Keratinocyte (primary cell): ENCODE measurements at regions not wholly inside any gene's neighbourhood (a gene's known extent, or its start where the extent isn't known, plus 50 kb on each side); places are given as distances from the start of the nearest gene placed in this dataset.

ENCODE experiments used
- DNase-seq: peaks from one replicate; pipeline ENCODE4 v3.0.0-alpha.2; 2011; ENCODE audit warnings: low read depth, missing footprints, low spot score
- FAIRE-seq: peaks from 2 replicates; lab custom pipeline; 2011; peaks lifted over from hg19 to GRCh38; lab: Jason Lieb, UNC
- H2AFZ ChIP-seq: 2 replicates; pipeline ENCODE4 v1.6.0; 2012; ENCODE audit warnings: low read length, control low read depth, inconsistent platforms; ENCODE audit not compliant: control insufficient read depth
- H3K27ac ChIP-seq: 2 replicates; pipeline ENCODE4 v1.5.1; 2011; ENCODE audit warnings: low read length; ENCODE audit not compliant: control insufficient read depth, insufficient read depth
- H3K27me3 ChIP-seq: 3 replicates; pipeline ENCODE4 v1.6.0; 2011; ENCODE audit warnings: low read length; ENCODE audit not compliant: control insufficient read depth, insufficient read depth; ENCODE audit errors: extremely low read depth
- H3K36me3 ChIP-seq, 2 experiments: 2 replicates in 1 of 2; 3 replicates in 1 of 2; pipeline ENCODE4 v1.5.1; 2011; ENCODE audit warnings: low read length in 2 of 2, mild to moderate bottlenecking in 1 of 2; ENCODE audit not compliant: control insufficient read depth in 2 of 2, insufficient read depth in 2 of 2; ENCODE audit errors: extremely low read depth in 1 of 2
- H3K4me1 ChIP-seq: 3 replicates; pipeline ENCODE4 v1.5.1; 2011; ENCODE audit warnings: low read length; ENCODE audit not compliant: control insufficient read depth, insufficient read depth; ENCODE audit errors: extremely low read depth
- H3K4me2 ChIP-seq: 3 replicates; pipeline ENCODE4 v1.6.0; 2011; ENCODE audit warnings: low read depth, low read length; ENCODE audit not compliant: control insufficient read depth, insufficient read depth; ENCODE audit errors: extremely low read depth
- H3K4me3 ChIP-seq, 3 experiments: fragments of 200-600 bp in 1 of 3; sonication (generic) in 1 of 3; 2 replicates in 2 of 3; 3 replicates in 1 of 3; pipeline ENCODE4 v1.5.1; 2011 to 2016; ENCODE audit warnings: low read length in 3 of 3, mild to moderate bottlenecking in 3 of 3, control low read depth in 2 of 3, inconsistent platforms in 1 of 3, low read depth in 1 of 3, mixed read lengths in 1 of 3, mixed run types in 1 of 3, moderate library complexity in 1 of 3; ENCODE audit not compliant: control insufficient read depth in 2 of 3, insufficient read depth in 2 of 3; ENCODE audit errors: extremely low read depth in 1 of 3
- H3K79me2 ChIP-seq: 2 replicates; pipeline ENCODE4 v1.6.0; 2012; ENCODE audit warnings: low read length; ENCODE audit not compliant: control insufficient read depth, insufficient read depth
- H3K9ac ChIP-seq: 3 replicates; pipeline ENCODE4 v1.6.0; 2011; ENCODE audit warnings: low read length; ENCODE audit not compliant: control insufficient read depth, insufficient read depth; ENCODE audit errors: extremely low read depth
- H3K9me1 ChIP-seq: 3 replicates; pipeline ENCODE4 v1.6.0; 2011; ENCODE audit warnings: low read length; ENCODE audit not compliant: control insufficient read depth, insufficient read depth; ENCODE audit errors: extremely low read depth
- H3K9me3 ChIP-seq: 2 replicates; pipeline ENCODE4 v1.5.1; 2012; ENCODE audit warnings: low read depth, low read length; ENCODE audit not compliant: control insufficient read depth
- H4K20me1 ChIP-seq: 3 replicates; pipeline ENCODE4 v1.6.0; 2011; ENCODE audit warnings: low read length; ENCODE audit not compliant: control insufficient read depth, insufficient read depth; ENCODE audit errors: extremely low read depth
- EZH2 ChIP-seq: IDR thresholded peaks from one replicate; pipeline ENCODE4 v1.6.1; 2012; ENCODE audit warnings: inconsistent platforms, mild to moderate bottlenecking, low read length, moderate library complexity
- dilution Hi-C: fragments of 300-500 bp; cut with MboI; formaldehyde crosslinking; loops from one replicate; pipeline ENCODE4 v1.7.0; 2020; ENCODE audit warnings: low sequenced_read_pairs; ENCODE audit not compliant: extremely low pct_ligation_motif_present
- TF ChIP-seq, protein P1 (sequence below), 3 experiments: IDR thresholded peaks in 1 of 3; conservative IDR thresholded peaks in 1 of 3; optimal IDR thresholded peaks in 1 of 3; 2 replicates in 2 of 3; 3 replicates in 1 of 3; pipeline versions ENCODE3 to v1.5.1; 2011; ENCODE audit warnings: low read length in 3 of 3, mild to moderate bottlenecking in 3 of 3, moderate library complexity in 2 of 3, control low read depth in 1 of 3, inconsistent platforms in 1 of 3; ENCODE audit not compliant: insufficient read depth in 2 of 3; ENCODE audit errors: extremely low read depth in 1 of 3

DNA sequence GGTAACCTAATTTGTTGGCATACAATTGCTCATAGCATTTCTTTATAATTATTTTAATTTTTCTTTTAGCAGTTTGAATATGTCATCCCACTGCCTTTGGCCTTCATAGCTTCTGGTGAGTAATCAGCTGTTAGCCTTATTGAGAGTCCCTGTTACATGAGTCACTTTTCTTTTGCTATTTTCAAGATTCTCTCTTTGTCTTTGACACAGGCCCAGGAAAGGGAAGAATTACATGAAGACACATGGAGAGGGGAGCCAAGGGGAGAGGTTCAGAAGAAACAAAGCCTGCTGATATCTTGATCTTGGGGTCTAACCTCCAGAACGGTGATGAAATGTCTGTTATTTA is 418.2 kb downstream of the METTL15 start:
- Histone ChIP-seq H3K4me2 (no peak overlapping the region), H2AFZ (no peak overlapping the region), H3K36me3 (no peaks in the 10 kb centered on the region), H3K9me3 (peaks cover 3% of the 10 kb centered on the region), H3K4me1 (no peaks in the 10 kb centered on the region), H3K27me3 (no peaks in the 10 kb centered on the region), H3K79me2 (no peaks in the 10 kb centered on the region), H4K20me1 (no peaks in the 10 kb centered on the region), H3K4me3 (no peak overlapping the region), H3K9me1 (no peaks in the 10 kb centered on the region), H3K9ac (no peak overlapping the region), H3K27ac (no peak overlapping the region)
- dilution Hi-C loops, result no loop called here
- TF ChIP-seq EZH2, result no peak
- TF ChIP-seq, protein P1, sequence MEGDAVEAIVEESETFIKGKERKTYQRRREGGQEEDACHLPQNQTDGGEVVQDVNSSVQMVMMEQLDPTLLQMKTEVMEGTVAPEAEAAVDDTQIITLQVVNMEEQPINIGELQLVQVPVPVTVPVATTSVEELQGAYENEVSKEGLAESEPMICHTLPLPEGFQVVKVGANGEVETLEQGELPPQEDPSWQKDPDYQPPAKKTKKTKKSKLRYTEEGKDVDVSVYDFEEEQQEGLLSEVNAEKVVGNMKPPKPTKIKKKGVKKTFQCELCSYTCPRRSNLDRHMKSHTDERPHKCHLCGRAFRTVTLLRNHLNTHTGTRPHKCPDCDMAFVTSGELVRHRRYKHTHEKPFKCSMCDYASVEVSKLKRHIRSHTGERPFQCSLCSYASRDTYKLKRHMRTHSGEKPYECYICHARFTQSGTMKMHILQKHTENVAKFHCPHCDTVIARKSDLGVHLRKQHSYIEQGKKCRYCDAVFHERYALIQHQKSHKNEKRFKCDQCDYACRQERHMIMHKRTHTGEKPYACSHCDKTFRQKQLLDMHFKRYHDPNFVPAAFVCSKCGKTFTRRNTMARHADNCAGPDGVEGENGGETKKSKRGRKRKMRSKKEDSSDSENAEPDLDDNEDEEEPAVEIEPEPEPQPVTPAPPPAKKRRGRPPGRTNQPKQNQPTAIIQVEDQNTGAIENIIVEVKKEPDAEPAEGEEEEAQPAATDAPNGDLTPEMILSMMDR (optimal IDR thresholded peaks at IDR 0.05 in 1 of 3, IDR thresholded peaks at IDR 0.05 in 1 of 3, conservative IDR thresholded peaks at IDR 0.05 in 1 of 3; ENCODE audit: extremely low read depth in 1 of 3, insufficient read depth in 2 of 3, low read length in 3 of 3), result no peak
- DNase-seq, result no peak
- FAIRE-seq, result no peak

DNA sequence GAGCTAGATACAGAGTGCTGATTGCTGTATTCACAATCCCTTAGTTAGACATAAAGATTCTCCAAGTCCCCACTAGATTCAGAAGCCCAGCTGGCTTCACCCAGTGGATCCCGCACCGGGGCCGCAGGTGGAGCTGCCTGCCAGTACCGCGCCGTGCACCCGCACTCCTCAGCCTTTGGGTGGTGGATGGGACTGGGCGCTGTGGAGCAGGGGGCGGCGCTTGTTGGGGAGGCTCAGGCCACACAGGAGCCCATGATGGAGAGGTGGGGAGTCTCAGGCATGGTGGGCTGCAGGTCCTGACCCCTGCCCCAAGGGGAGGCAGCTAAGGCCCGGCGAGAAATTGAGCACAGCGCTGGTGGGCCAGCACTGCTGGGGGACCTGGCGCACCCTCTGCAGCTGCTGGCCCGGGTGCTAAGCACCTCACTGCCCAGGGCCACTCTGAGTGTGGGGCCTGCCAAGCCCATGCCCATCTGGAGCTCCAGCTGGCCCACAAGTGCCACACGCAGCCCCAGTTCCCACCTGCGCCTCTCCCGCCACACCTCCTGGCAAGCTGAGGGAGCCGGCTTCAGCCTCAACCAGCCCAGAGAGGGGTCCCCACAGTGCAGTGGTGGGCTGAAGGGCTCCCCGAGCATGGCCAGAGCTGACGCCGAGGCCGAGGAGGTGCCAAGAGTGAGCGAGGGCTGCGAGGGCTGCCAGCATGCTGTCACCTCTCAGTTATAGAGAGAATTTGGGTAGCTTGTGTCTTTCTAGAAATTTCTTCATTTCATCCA is 417.6 kb downstream of the METTL15 start:
- H3K36me3 ChIP-seq, result no peaks in the 10 kb centered on the region
- DNase-seq (no peak), FAIRE-seq (no peak)
- H3K4me3 ChIP-seq, result no peak overlapping the region
- H2AFZ ChIP-seq, result no peak overlapping the region
- H3K27ac ChIP-seq, result no peak overlapping the region
- no peak overlapping the region for H3K9ac ChIP-seq
- H3K4me1 ChIP-seq, result no peaks in the 10 kb centered on the region
- peaks cover 3% of the 10 kb centered on the region for H3K9me3 ChIP-seq
- dilution Hi-C loops, result no loop called here
- H3K27me3 ChIP-seq, result no peaks in the 10 kb centered on the region
- H3K9me1 ChIP-seq, result no peaks in the 10 kb centered on the region
- no peaks in the 10 kb centered on the region for H4K20me1 ChIP-seq
- no peak overlapping the region for H3K4me2 ChIP-seq
- no peaks in the 10 kb centered on the region for H3K79me2 ChIP-seq
- no peak for TF ChIP-seq EZH2
- TF ChIP-seq, protein P1 (optimal IDR thresholded peaks at IDR 0.05 in 1 of 3, IDR thresholded peaks at IDR 0.05 in 1 of 3, conservative IDR thresholded peaks at IDR 0.05 in 1 of 3; ENCODE audit: extremely low read depth in 1 of 3, insufficient read depth in 2 of 3, low read length in 3 of 3), result no peak
